Liver (tissue), 7 donors: ENCODE measurements at regions not wholly inside any gene's neighbourhood (a gene's known extent, or its start where the extent isn't known, plus 50 kb on each side); places are given as distances from the start of the nearest gene placed in this dataset.

Experiments
- DNase-seq: peaks from one replicate; pipeline ENCODE4 v3.0.0-alpha.2; 2017; ENCODE audit warnings: low spot score
- H3K27ac ChIP-seq, 2 donors: one replicate each; pipeline ENCODE4 v1.7.0; 2013; ENCODE audit warnings: inconsistent platforms in 2 of 2, low read length in 2 of 2, control low read depth in 1 of 2, low read depth in 1 of 2, mild to moderate bottlenecking in 1 of 2
- H3K27me3 ChIP-seq, 4 donors: one replicate each; pipeline versions ENCODE4 v1.6.1 to v1.7.0; 2013; ENCODE audit warnings: low read length in 3 of 4, inconsistent platforms in 1 of 4, mild to moderate bottlenecking in 1 of 4, moderate library complexity in 1 of 4; ENCODE audit not compliant: control insufficient read depth in 4 of 4, insufficient read depth in 4 of 4
- H3K36me3 ChIP-seq, 4 donors: one replicate each; pipeline versions ENCODE4 v1.6.1 to v1.7.0; 2013; ENCODE audit warnings: low read length in 3 of 4, mild to moderate bottlenecking in 3 of 4, low read depth in 1 of 4, moderate library complexity in 1 of 4; ENCODE audit not compliant: control insufficient read depth in 4 of 4, insufficient read depth in 3 of 4
- H3K4me1 ChIP-seq, 4 donors: one replicate each; pipeline versions ENCODE4 v1.6.1 to v1.7.0; 2013; ENCODE audit warnings: low read length in 3 of 4, mild to moderate bottlenecking in 3 of 4, moderate library complexity in 1 of 4; ENCODE audit not compliant: control insufficient read depth in 4 of 4, insufficient read depth in 4 of 4
- H3K4me3 ChIP-seq, 3 donors: one replicate each; pipeline versions ENCODE4 v1.6.1 to v1.7.0; 2013; ENCODE audit warnings: low read length in 3 of 3, control low read depth in 1 of 3, low read depth in 1 of 3, mild to moderate bottlenecking in 1 of 3
- H3K9ac ChIP-seq, 2 donors: one replicate each; pipeline ENCODE4 v1.7.0; 2013; ENCODE audit warnings: low read length in 2 of 2, mild to moderate bottlenecking in 2 of 2, moderate library complexity in 2 of 2, control low read depth in 1 of 2, low read depth in 1 of 2
- H3K9me3 ChIP-seq, 4 donors: one replicate each; pipeline versions ENCODE4 v1.6.1 to v1.7.0; 2013; ENCODE audit warnings: low read length in 3 of 4; ENCODE audit not compliant: control insufficient read depth in 4 of 4
- ATF3 ChIP-seq: IDR thresholded peaks from 2 replicates; pipeline ENCODE4 v1.6.1; 2016; ENCODE audit warnings: antibody characterized with exemption
- CTCF ChIP-seq: fragments of 150-350 bp; IDR thresholded peaks from 2 replicates; pipeline ENCODE4 v1.5.1; 2017; ENCODE audit warnings: improper control_type of control experiment, low read depth, low read length; ENCODE audit not compliant: missing input control
- EGR1 ChIP-seq, 2 donors: IDR thresholded peaks; 2 replicates each; pipeline ENCODE4 v1.6.1; 2016 to 2018; ENCODE audit warnings: antibody characterized with exemption in 2 of 2, low read depth in 2 of 2
- FOXA1 ChIP-seq: IDR thresholded peaks from 2 replicates; pipeline ENCODE4 v1.6.1; 2016; ENCODE audit warnings: antibody characterized with exemption
- FOXA2 ChIP-seq: IDR thresholded peaks from 2 replicates; pipeline ENCODE4 v1.6.1; 2016; ENCODE audit warnings: antibody characterized with exemption
- GABPA ChIP-seq, 2 donors: IDR thresholded peaks in 1 of 2; conservative IDR thresholded peaks in 1 of 2; 2 replicates each; pipeline ENCODE4 v1.6.1; 2016; ENCODE audit warnings: antibody characterized with exemption in 2 of 2, mild to moderate bottlenecking in 1 of 2, moderate library complexity in 1 of 2
- HNF4A ChIP-seq, 2 donors: conservative IDR thresholded peaks; 2 replicates each; pipeline ENCODE4 v1.6.1; 2016; ENCODE audit warnings: antibody characterized with exemption in 2 of 2, mild to moderate bottlenecking in 2 of 2
- HNF4G ChIP-seq: IDR thresholded peaks from 2 replicates; pipeline ENCODE4 v1.6.1; 2016; ENCODE audit warnings: antibody characterized with exemption
- JUND ChIP-seq, 2 donors: IDR thresholded peaks; 2 replicates each; pipeline ENCODE4 v1.6.1; 2016; ENCODE audit warnings: antibody characterized with exemption in 2 of 2
- MAX ChIP-seq: IDR thresholded peaks from 2 replicates; pipeline ENCODE4 v1.6.1; 2016; ENCODE audit warnings: antibody characterized with exemption
- NR2F2 ChIP-seq: IDR thresholded peaks from 2 replicates; pipeline ENCODE4 v1.6.1; 2016; ENCODE audit warnings: antibody characterized with exemption
- RAD21 ChIP-seq, 2 donors: IDR thresholded peaks; 2 replicates each; pipeline ENCODE4 v1.6.1; 2016; ENCODE audit warnings: antibody characterized with exemption in 2 of 2, mild to moderate bottlenecking in 2 of 2
- REST ChIP-seq: IDR thresholded peaks from 2 replicates; pipeline ENCODE4 v1.6.1; 2016; ENCODE audit warnings: antibody characterized with exemption, mild to moderate bottlenecking
- RXRA ChIP-seq, 2 donors: IDR thresholded peaks; 2 replicates each; pipeline ENCODE4 v1.6.1; 2017 to 2018; ENCODE audit warnings: antibody characterized with exemption in 2 of 2, mild to moderate bottlenecking in 1 of 2
- SP1 ChIP-seq: IDR thresholded peaks from 2 replicates; pipeline ENCODE4 v1.6.1; 2018; ENCODE audit warnings: antibody characterized with exemption, mild to moderate bottlenecking
- TAF1 ChIP-seq: conservative IDR thresholded peaks from 2 replicates; pipeline ENCODE4 v1.6.1; 2016; ENCODE audit warnings: antibody characterized with exemption, mild to moderate bottlenecking
- YY1 ChIP-seq: IDR thresholded peaks from 2 replicates; pipeline ENCODE4 v1.6.1; 2016; ENCODE audit warnings: antibody characterized with exemption, mild to moderate bottlenecking
- ZBTB33 ChIP-seq: IDR thresholded peaks from 2 replicates; pipeline ENCODE4 v1.6.1; 2016; ENCODE audit warnings: antibody characterized with exemption
- donor health status: healthy.
- donor health status: healthy.
- donor health status: healthy.
- donor health status: healthy.

GRCh38 chr10:58897236-58897635 is 279.2 kb upstream of the PHYHIPL start:
- Histone ChIP-seq H3K4me3 (no peak overlapping the region), H3K9me3 (no peaks in the 10 kb centered on the region), H3K9ac (no peak overlapping the region), H3K36me3 (no peaks in the 10 kb centered on the region), H3K4me1 (peaks cover 0 to 2% (median 0%) of the 10 kb centered on the region in 4 donors), H3K27ac (no peak overlapping the region), H3K27me3 (no peaks in the 10 kb centered on the region)
- DNase-seq = no peak
- no peak for TF ChIP-seq ATF3
- no peak for TF ChIP-seq YY1
- TF ChIP-seq RAD21 (IDR thresholded peaks at IDR 0.05) = no peak
- no peak for TF ChIP-seq SP1
- TF ChIP-seq GABPA (IDR thresholded peaks at IDR 0.05 in 1 of 2, conservative IDR thresholded peaks at IDR 0.05 in 1 of 2) = no peak
- no peak for TF ChIP-seq HNF4A (conservative IDR thresholded peaks at IDR 0.05)
- TF ChIP-seq JUND (IDR thresholded peaks at IDR 0.05) = no peak
- no peak for TF ChIP-seq ZBTB33
- TF ChIP-seq HNF4G = no peak
- TF ChIP-seq RXRA (IDR thresholded peaks at IDR 0.05) = no peak
- TF ChIP-seq EGR1 (IDR thresholded peaks at IDR 0.05; ENCODE audit: low read depth in 2 of 2) = no peak
- no peak for TF ChIP-seq FOXA2
- no peak for TF ChIP-seq NR2F2
- TF ChIP-seq CTCF = no peak
- no peak for TF ChIP-seq FOXA1
- TF ChIP-seq REST = no peak
- no peak for TF ChIP-seq MAX
- no peak for TF ChIP-seq TAF1

GRCh38 chr10:58897708-58898107 is 278.7 kb upstream of the PHYHIPL start:
- Histone ChIP-seq H3K9me3 (no peaks in the 10 kb centered on the region), H3K9ac (no peak overlapping the region), H3K36me3 (no peaks in the 10 kb centered on the region), H3K4me1 (peaks cover 0 to 2% (median 0%) of the 10 kb centered on the region in 4 donors), H3K4me3 (no peak overlapping the region), H3K27ac (no peak overlapping the region), H3K27me3 (no peaks in the 10 kb centered on the region)
- TF ChIP-seq MAX = no peak
- TF ChIP-seq CTCF = no peak
- peak in 1 of 2 donors; percentile 11 for TF ChIP-seq HNF4A (conservative IDR thresholded peaks at IDR 0.05)
- TF ChIP-seq FOXA1 = no peak
- TF ChIP-seq RXRA (IDR thresholded peaks at IDR 0.05) = peak in 1 of 2 donors; percentile 22
- TF ChIP-seq TAF1 = no peak
- peak; percentile 18 for TF ChIP-seq YY1
- peak; percentile 12 for TF ChIP-seq FOXA2
- no peak for TF ChIP-seq RAD21 (IDR thresholded peaks at IDR 0.05)
- DNase-seq = no peak
